PC-9 (cell line): ENCODE measurements at regions not wholly inside any gene's neighbourhood (a gene's known extent, or its start where the extent isn't known, plus 50 kb on each side); places are given as distances from the start of the nearest gene placed in this dataset.

Source experiments
- BruUV-seq: library from RNA; stranded (reverse); fragments of 400-500 nt; replicated peaks from 2 replicates; lab custom pipeline; 2021; lab: Mats Ljungman, UMichigan
- CTCF ChIA-PET: fragments of 300-600 bp; sonication (Branson Sonifier 250); formaldehyde crosslinking; loops from one replicate; lab custom pipeline; 2022; ENCODE audit warnings: antibody characterized with exemption; lab: Charles Lee
- POLR2A ChIA-PET: fragments of 300-600 bp; sonication (Branson Sonifier 250); formaldehyde crosslinking; loops from one replicate; lab custom pipeline; 2022; ENCODE audit warnings: antibody characterized with exemption; ENCODE audit not compliant: unreplicated experiment; lab: Charles Lee
- DNase-seq, 2 experiments: peaks; one replicate each; pipeline versions ENCODE4 v3.0.0 to v3.0.0-alpha.2; 2015 to 2022; ENCODE audit warnings: mixed read lengths in 1 of 2
- H2AFZ ChIP-seq: fragments of 200-600 bp; sonication (generic); 2 replicates; pipeline ENCODE4 v1.8.1; 2017; ENCODE audit warnings: antibody characterized with exemption
- H3F3A ChIP-seq: fragments of 200-600 bp; sonication (generic); 2 replicates; pipeline ENCODE4 v1.8.1; 2017; ENCODE audit warnings: antibody characterized with exemption, mild to moderate bottlenecking, low read depth; ENCODE audit not compliant: insufficient read depth
- H3K27ac ChIP-seq: fragments of 200-600 bp; sonication (generic); 2 replicates; pipeline ENCODE4 v1.6.1; 2016; ENCODE audit warnings: mixed run types
- H3K27me3 ChIP-seq: fragments of 200-600 bp; sonication (generic); 2 replicates; pipeline ENCODE4 v1.6.1; 2016; ENCODE audit warnings: low read depth, mixed run types; ENCODE audit not compliant: insufficient read depth
- H3K36me3 ChIP-seq: fragments of 200-600 bp; sonication (generic); 2 replicates; pipeline ENCODE4 v1.6.1; 2016; ENCODE audit warnings: low read depth, mixed run types
- H3K4me1 ChIP-seq: fragments of 200-600 bp; sonication (generic); replicated peaks from 2 replicates; pipeline ENCODE4 v1.6.1; 2016; ENCODE audit warnings: mixed run types; ENCODE audit not compliant: insufficient read depth
- H3K4me2 ChIP-seq: fragments of 200-600 bp; sonication (generic); 2 replicates; pipeline ENCODE4 v1.6.1; 2017; ENCODE audit warnings: mixed run types
- H3K4me3 ChIP-seq: fragments of 200-600 bp; sonication (generic); 2 replicates; pipeline ENCODE4 v1.6.1; 2016; ENCODE audit warnings: mixed run types
- H3K79me2 ChIP-seq: fragments of 200-600 bp; sonication (generic); 2 replicates; pipeline ENCODE4 v1.6.1; 2017; ENCODE audit warnings: low read depth, mixed run types
- H3K9me2 ChIP-seq: fragments of 200-600 bp; sonication (generic); 2 replicates; pipeline ENCODE4 v1.8.1; 2017; ENCODE audit warnings: mild to moderate bottlenecking; ENCODE audit not compliant: insufficient read depth
- H3K9me3 ChIP-seq: fragments of 200-600 bp; sonication (generic); 2 replicates; pipeline ENCODE4 v1.8.1; 2016; ENCODE audit warnings: low read depth; ENCODE audit not compliant: insufficient read depth
- H4K20me1 ChIP-seq: fragments of 200-600 bp; sonication (generic); 2 replicates; pipeline ENCODE4 v1.8.1; 2017; ENCODE audit not compliant: insufficient read depth
- EZH2 ChIP-seq: fragments of 200-600 bp; sonication (generic); IDR thresholded peaks from 2 replicates; pipeline ENCODE4 v1.8.0; 2017; ENCODE audit warnings: antibody characterized with exemption, low read depth
- intact Hi-C: fragments of 100-400 bp; cut with micrococcal nuclease; formaldehyde crosslinking; loops from one replicate; pipeline ENCODE4 v1.10.0; 2022; ENCODE audit not compliant: unreplicated experiment
- TF ChIP-seq, protein P1 (sequence below): fragments of 200-600 bp; sonication (generic); conservative IDR thresholded peaks from 2 replicates; pipeline ENCODE4 v1.6.1; 2017; ENCODE audit warnings: mixed run types, antibody characterized with exemption, mild to moderate bottlenecking, moderate library complexity

DNA sequence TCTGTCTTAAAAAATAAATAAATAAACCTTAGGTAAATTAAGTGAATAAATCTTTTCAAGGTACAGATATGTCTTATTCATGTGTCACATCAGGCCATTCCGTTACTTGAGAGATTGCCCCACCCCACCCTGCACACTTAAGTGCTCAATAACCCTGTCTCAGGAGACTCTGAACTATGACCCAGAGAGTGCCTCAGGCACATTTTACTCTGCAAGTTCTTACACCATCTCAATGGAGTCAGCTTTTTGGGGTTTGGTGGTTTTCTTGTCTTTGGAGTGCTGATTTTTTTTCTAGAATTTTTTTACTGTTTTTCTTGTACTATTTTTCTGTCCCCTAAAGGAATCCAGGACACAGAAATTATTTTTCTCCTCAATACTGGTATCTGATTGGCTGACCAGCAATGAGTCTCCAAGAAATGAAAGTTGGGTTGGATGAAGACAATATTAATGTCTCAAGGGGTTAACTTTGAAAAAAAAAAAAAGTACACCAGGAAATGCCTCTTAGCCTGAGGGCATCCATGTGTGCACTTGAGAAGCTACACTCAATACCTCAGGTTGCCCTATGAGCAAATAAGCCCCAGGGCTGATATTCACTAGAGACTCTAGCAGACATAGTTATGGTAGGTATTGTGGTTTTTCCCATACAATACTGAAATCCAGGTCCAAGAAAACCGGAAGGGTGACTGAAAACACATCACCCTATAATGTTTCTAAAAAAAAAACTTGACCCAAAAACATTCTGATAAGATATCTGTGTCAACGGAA is 114.6 kb upstream of the ZNF91 start:
- Histone ChIP-seq H3K4me2 (peak overlapping the region; percentile 11; the same call in 1 of the 2 replicates), H3K36me3 (no peaks in the 10 kb centered on the region), H3K4me3 (no peak overlapping the region), H3K79me2 (no peaks in the 10 kb centered on the region), H3F3A (peaks cover 23% of the 10 kb centered on the region), H3K9me3 (peaks cover 41% of the 10 kb centered on the region), H3K4me1 (peaks cover 22% of the 10 kb centered on the region), H3K27ac (peak overlapping the region; percentile 65), H2AFZ (no peak overlapping the region), H3K27me3 (no peaks in the 10 kb centered on the region), H3K9me2 (no peaks in the 10 kb centered on the region), H4K20me1 (no peaks in the 10 kb centered on the region)
- peak; percentile 74 to 99 for DNase-seq
- no peak for TF ChIP-seq EZH2
- TF ChIP-seq, protein P1, sequence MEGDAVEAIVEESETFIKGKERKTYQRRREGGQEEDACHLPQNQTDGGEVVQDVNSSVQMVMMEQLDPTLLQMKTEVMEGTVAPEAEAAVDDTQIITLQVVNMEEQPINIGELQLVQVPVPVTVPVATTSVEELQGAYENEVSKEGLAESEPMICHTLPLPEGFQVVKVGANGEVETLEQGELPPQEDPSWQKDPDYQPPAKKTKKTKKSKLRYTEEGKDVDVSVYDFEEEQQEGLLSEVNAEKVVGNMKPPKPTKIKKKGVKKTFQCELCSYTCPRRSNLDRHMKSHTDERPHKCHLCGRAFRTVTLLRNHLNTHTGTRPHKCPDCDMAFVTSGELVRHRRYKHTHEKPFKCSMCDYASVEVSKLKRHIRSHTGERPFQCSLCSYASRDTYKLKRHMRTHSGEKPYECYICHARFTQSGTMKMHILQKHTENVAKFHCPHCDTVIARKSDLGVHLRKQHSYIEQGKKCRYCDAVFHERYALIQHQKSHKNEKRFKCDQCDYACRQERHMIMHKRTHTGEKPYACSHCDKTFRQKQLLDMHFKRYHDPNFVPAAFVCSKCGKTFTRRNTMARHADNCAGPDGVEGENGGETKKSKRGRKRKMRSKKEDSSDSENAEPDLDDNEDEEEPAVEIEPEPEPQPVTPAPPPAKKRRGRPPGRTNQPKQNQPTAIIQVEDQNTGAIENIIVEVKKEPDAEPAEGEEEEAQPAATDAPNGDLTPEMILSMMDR: no peak
- BruUV-seq: no TSS peak
- CTCF ChIA-PET: no interaction called here
- intact Hi-C loops: loop anchor here (1.0 kb wide), 4 partner anchors 30 to 177 kb away; partner anchors contain the start of gene ZNF675
- POLR2A ChIA-PET: interaction anchor here (0.6 to 0.7 kb wide), 3 partner anchors 29 to 265 kb away, joined by 4 to 13 read pairs (median 6); no protein-coding TSS in a partner anchor

DNA sequence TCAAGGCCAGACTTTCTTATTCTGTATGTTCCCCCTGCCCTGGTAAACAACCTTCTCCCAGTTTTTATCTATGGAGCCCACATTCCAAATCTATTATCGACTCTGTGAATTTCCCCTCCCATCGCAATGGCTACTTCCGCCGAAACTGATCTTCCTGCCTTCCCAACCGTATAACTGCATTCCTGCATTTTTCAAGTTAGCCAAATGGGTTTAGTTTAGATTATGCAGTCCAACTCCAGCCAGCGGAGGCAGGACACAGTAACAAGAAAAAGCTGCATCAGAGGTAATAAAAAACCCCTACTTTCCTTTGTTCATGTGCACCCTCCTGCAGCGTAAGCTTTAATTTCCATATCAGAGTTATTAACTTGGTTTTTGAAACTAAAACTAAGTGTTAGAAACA is 112.2 kb upstream of the ZNF91 start:
- Histone ChIP-seq H3K4me2 (no peak overlapping the region), H3K79me2 (no peaks in the 10 kb centered on the region), H3K27ac (no peak overlapping the region), H3K4me1 (peaks cover 22% of the 10 kb centered on the region), H4K20me1 (no peaks in the 10 kb centered on the region), H3K27me3 (no peaks in the 10 kb centered on the region), H2AFZ (no peak overlapping the region), H3K9me3 (peaks cover 29% of the 10 kb centered on the region), H3F3A (peaks cover 23% of the 10 kb centered on the region), H3K36me3 (no peaks in the 10 kb centered on the region), H3K4me3 (no peak overlapping the region), H3K9me2 (no peaks in the 10 kb centered on the region)
- no TSS peak for BruUV-seq
- no peak for TF ChIP-seq EZH2
- TF ChIP-seq, protein P1: no peak
- ChIA-PET CTCF (no interaction called here), POLR2A (no interaction called here)
- DNase-seq: no peak
- intact Hi-C loops: no loop called here

DNA sequence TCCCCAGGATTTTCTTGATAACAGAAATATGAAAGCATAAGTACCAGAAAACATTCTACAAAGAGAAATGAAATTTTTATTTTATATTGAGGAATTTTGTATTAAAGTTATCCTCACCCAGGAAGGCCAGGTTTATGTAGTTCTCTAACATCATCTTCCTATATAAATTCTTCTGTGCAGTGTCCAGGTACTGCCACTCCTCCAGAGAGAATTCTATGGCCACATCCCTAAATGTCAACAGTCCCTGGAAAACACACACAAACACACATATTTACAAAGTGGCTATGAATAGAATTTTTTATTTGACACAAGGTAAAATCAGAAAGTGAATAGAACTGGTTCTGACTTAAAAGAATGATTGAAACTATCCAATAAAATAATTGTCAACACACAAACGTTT is 110.5 kb upstream of the ZNF91 start:
- peaks cover 18% of the 10 kb centered on the region; the same call in 1 of the 2 replicates for H3K9me3 ChIP-seq
- peaks cover 15% of the 10 kb centered on the region for H3K4me1 ChIP-seq
- DNase-seq: no peak
- no peak overlapping the region for H3K4me2 ChIP-seq
- H3K4me3 ChIP-seq: no peak overlapping the region
- POLR2A ChIA-PET: interaction anchor here (0.7 kb wide), 1 partner anchor 11 kb away, joined by 4 read pairs; no protein-coding TSS in a partner anchor
- BruUV-seq: no TSS peak
- H3K9me2 ChIP-seq: no peaks in the 10 kb centered on the region
- H3K27ac ChIP-seq: no peak overlapping the region
- intact Hi-C loops: no loop called here
- no peak overlapping the region for H2AFZ ChIP-seq
- no peaks in the 10 kb centered on the region for H3K27me3 ChIP-seq
- H3K79me2 ChIP-seq: no peaks in the 10 kb centered on the region
- TF ChIP-seq, protein P1: no peak
- TF ChIP-seq EZH2: no peak
- no peaks in the 10 kb centered on the region for H4K20me1 ChIP-seq
- CTCF ChIA-PET: no interaction called here
- peaks cover 16% of the 10 kb centered on the region for H3F3A ChIP-seq
- no peaks in the 10 kb centered on the region for H3K36me3 ChIP-seq
